ENCODE measurements at regions not wholly inside any gene's neighbourhood (a gene's known extent, or its start where the extent isn't known, plus 50 kb on each side); places are given as distances from the start of the nearest gene placed in this dataset.

GRCh38 chr11:15687342-15687741 lies 572.6 kb downstream of the INSC start:
- H2AFZ ChIP-seq (ENCODE audit: low read length): no peak overlapping the region
- no peaks in the 10 kb centered on the region for H3K79me1 ChIP-seq (ENCODE audit: insufficient read depth, low read depth, low read length, poor library complexity, severe bottlenecking)
- no peaks in the 10 kb centered on the region for H3K79me2 ChIP-seq (ENCODE audit: insufficient read depth, low read length)
- peaks cover 4 to 6% of the 10 kb centered on the region in 2 experiments; a peak in 3 of 5 replicates for H3K9me3 Mint-ChIP-seq
- no peaks in the 10 kb centered on the region for H4K20me1 ChIP-seq (ENCODE audit: control insufficient read depth, insufficient read depth, insufficient read length)
- no peak overlapping the region for H3K4me3 Mint-ChIP-seq
- no peak overlapping the region for H3K56ac ChIP-seq (ENCODE audit: insufficient read length, low read depth, low read length)
- H3K4me2 ChIP-seq (ENCODE audit: insufficient read depth, insufficient read length, low read length): no peak overlapping the region
- H3K27ac Mint-ChIP-seq: no peak overlapping the region
- no peak overlapping the region for H2BK12ac ChIP-seq (ENCODE audit: insufficient read length, low read depth, low read length)
- H3K4me1 ChIP-seq (ENCODE audit: insufficient read depth, low read length): no peaks in the 10 kb centered on the region
- H2BK120ac ChIP-seq (ENCODE audit: low read depth, low read length, poor library complexity, severe bottlenecking): no peak overlapping the region
- H3K27me3 ChIP-seq (ENCODE audit: insufficient read depth, low read length): no peaks in the 10 kb centered on the region
- DNase-seq: no peak
- no peak overlapping the region for H3K9ac ChIP-seq (ENCODE audit: extremely low read depth, insufficient read length, low read length)
- no CpG with 5 or more reads among the region's 2 CpGs for WGBS (ENCODE audit: extremely low coverage, insufficient read length, low lambda C conversion rate)
- no peak overlapping the region for H4K5ac ChIP-seq (ENCODE audit: insufficient read length, low read depth, low read length)
- no peaks in the 10 kb centered on the region for H3K23me2 ChIP-seq (ENCODE audit: insufficient read length, low read depth, low read length, poor library complexity, severe bottlenecking)
- no peak overlapping the region for H2AK5ac ChIP-seq (ENCODE audit: insufficient read length, low read length)
- H3K27me3 Mint-ChIP-seq (ENCODE audit: low read depth): peaks cover 8% of the 10 kb centered on the region
- no peak overlapping the region for H3K4ac ChIP-seq (ENCODE audit: low read depth, low read length)
- no peaks in the 10 kb centered on the region for H3K9me3 ChIP-seq (ENCODE audit: control insufficient read depth, low read depth, low read length)
- H4K8ac ChIP-seq (replicated peaks; ENCODE audit: insufficient read length, low read depth, low read length): no peak overlapping the region
- H3K4me1 Mint-ChIP-seq: peaks cover 12 to 13% of the 10 kb centered on the region in 2 experiments
- H3K27ac ChIP-seq (ENCODE audit: insufficient read length, low read depth, low read length): no peak overlapping the region
- H4K91ac ChIP-seq (ENCODE audit: insufficient read length, low read depth, low read length): no peak overlapping the region
- H3K36me3 Mint-ChIP-seq (ENCODE audit: insufficient read depth in 1 of 3, low read depth in 3 of 3): peaks cover 2 to 7% (median 2%) of the 10 kb centered on the region in 3 experiments; a peak in 5 of 7 replicates
- H3K23ac ChIP-seq (ENCODE audit: insufficient read length, low read depth, low read length): no peak overlapping the region
- H3K14ac ChIP-seq (ENCODE audit: insufficient read depth, low read length): no peak overlapping the region
- TF ChIP-seq CTCF (conservative IDR thresholded peaks at IDR 0.05): no peak
- H2BK15ac ChIP-seq (ENCODE audit: low read depth, low read length): no peak overlapping the region
- no peak overlapping the region for H3K18ac ChIP-seq (ENCODE audit: insufficient read length, low read depth, low read length)
- no peak overlapping the region for H3T11ph ChIP-seq (ENCODE audit: low read length)
- H2BK20ac ChIP-seq (ENCODE audit: low read depth, low read length, poor library complexity, severe bottlenecking): no peak overlapping the region
- H2BK5ac ChIP-seq (ENCODE audit: insufficient read length, low read length): no peak overlapping the region

Data from H9 (cell line).